Urinary bladder (tissue), 3 donors: ENCODE measurements at regions not wholly inside any gene's neighbourhood (a gene's known extent, or its start where the extent isn't known, plus 50 kb on each side); places are given as distances from the start of the nearest gene placed in this dataset.
"Not testable (repeated sequence)": the region's sequence is repeated elsewhere in the genome, so short reads cannot be mapped to it uniquely, and the experiment has no call there.

ENCODE experiments used
- DNase-seq: peaks from one replicate; pipeline ENCODE4 v3.0.0-alpha.2; 2015; ENCODE audit errors: extremely low spot score
- H3K27ac ChIP-seq: one replicate; pipeline ENCODE4 v1.5.1; 2013; ENCODE audit warnings: low read depth, mild to moderate bottlenecking, moderate library complexity
- H3K36me3 ChIP-seq: one replicate; pipeline ENCODE4 v1.6.1; 2013; ENCODE audit warnings: mild to moderate bottlenecking, moderate library complexity; ENCODE audit not compliant: insufficient read depth
- H3K4me1 ChIP-seq: one replicate; pipeline ENCODE4 v1.6.1; 2013; ENCODE audit warnings: mild to moderate bottlenecking, moderate library complexity; ENCODE audit not compliant: insufficient read depth
- H3K4me3 ChIP-seq: one replicate; pipeline ENCODE4 v1.5.1; 2013; ENCODE audit warnings: low read depth, low read length
- WGBS: extraction: QIAGEN DNeasy Blood & Tissue Kit; methylation state at CpG from one replicate; pipeline ENCODE4 v1.1.7; 2013; 5-methylcytosine and 5-hydroxymethylcytosine counted together
- donor health status: healthy with polysubstance abuse.
- donor health status: healthy.

- WGBS = 86% methylated on average over 5 of the region's 5 CpGs
- H3K27ac ChIP-seq, H3K4me3 ChIP-seq: not testable (repeated sequence)
Observed at GRCh38 chr7:65797566-65797965, 75.3 kb upstream of the VKORC1L1 start.

GRCh38 chr7:65798111-65799075, 74.5 kb upstream of the VKORC1L1 start:
- H3K4me3 ChIP-seq = no peak overlapping the region
- no peaks in the 10 kb centered on the region for H3K4me1 ChIP-seq
- WGBS = 82% methylated on average over 5 of the region's 5 CpGs
- no peaks in the 10 kb centered on the region for H3K36me3 ChIP-seq
- no peak overlapping the region for H3K27ac ChIP-seq
- DNase-seq = no peak

More at GRCh38 chr7:65797566-65797965, 75.3 kb upstream of the VKORC1L1 start:
- DNase-seq, H3K36me3 ChIP-seq, H3K4me1 ChIP-seq: not testable (repeated sequence)

DNA sequence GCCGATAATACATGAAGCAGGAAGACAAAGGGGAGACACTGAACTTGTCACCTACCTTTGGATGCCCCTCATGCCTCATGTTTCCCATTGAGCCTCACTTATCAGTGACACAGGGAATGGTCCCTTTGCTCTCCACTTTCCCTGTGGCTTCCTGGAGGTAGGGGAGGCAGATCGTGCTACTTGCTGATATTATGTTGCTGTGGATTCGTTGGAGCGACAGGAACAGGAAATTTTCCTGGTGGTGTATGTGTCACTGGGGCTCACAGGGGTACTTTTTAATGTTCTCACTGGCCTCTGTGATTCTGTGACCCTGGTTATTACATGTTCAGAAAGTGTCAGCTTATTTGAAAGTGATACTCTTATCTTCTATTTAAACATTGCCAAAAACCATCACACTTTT, 72.7 kb upstream of the VKORC1L1 start:
- H3K4me3 ChIP-seq, H3K36me3 ChIP-seq, H3K27ac ChIP-seq, H3K4me1 ChIP-seq, DNase-seq: not testable (repeated sequence)
- 82% methylated on average over 4 of the region's 4 CpGs for WGBS

DNA sequence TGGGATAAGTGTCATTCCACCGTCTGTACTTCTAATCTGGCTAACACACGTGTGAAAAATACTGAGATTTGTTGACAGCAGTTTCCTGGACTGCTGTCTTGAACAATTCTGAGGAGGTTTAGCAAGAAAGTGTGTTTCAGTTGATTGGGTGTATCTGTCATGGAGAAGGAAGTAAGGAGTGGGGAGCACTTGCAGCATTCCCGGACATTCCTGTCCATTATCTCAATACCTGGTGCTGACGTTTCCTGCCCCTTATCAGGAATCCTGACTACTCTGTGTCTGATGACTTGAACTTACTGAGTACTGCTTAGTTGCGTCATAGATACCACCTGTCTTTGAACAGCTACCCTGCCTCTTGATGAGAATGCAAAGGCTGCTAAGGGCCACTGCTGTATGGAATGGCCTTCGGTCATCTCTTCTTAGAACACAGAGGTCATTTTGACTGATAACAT, 72.0 kb upstream of the VKORC1L1 start:
- Histone ChIP-seq H3K4me1 (no peaks in the 10 kb centered on the region), H3K27ac (no peak overlapping the region), H3K36me3 (no peaks in the 10 kb centered on the region), H3K4me3 (no peak overlapping the region)
- 66% methylated on average over 6 of the region's 6 CpGs for WGBS
- no peak for DNase-seq

DNA sequence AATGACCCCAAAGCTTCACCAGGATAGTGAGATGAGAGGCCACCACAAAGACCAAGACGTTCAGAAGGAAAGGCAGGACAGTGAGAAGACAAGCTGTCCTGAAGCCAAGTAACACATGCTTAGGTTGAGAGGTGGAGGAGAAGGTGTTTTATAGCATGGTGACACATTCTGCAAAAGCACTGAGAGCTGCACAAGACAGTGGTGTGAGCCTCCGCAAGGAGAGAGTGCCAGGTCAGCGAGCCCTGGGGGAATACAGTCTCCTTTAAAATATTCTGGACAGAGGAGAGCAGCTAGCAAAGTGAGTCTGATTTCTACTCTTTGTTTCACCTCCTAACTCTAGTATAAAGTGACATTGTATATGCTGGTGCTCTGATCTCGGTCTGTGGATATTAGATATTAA, 68.0 kb upstream of the VKORC1L1 start:
- 76% methylated on average over 4 of the region's 4 CpGs for WGBS
- DNase-seq = no peak
- no peaks in the 10 kb centered on the region for H3K4me1 ChIP-seq
- H3K36me3 ChIP-seq = no peaks in the 10 kb centered on the region
- H3K4me3 ChIP-seq = no peak overlapping the region
- no peak overlapping the region for H3K27ac ChIP-seq

DNA sequence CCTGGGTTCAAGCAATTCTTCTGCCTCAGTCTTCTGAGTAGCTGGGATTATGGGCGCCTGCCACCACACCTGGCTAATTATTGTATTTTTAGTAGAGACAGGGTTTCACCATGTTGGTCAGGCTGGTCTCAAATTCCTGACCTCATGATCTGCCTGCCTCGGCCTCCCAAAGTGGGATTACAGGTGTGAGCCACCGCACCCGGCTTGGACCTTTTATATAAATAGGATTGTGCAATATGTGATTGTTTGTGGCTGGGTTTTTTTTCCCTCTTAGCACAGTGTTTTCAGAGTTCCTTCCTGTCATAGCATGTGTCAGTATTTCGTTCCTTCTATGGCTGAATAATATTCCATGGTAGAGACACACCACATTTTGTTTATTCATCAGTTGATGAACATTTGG, 65.8 kb upstream of the VKORC1L1 start:
- not testable (repeated sequence) for H3K4me1 ChIP-seq, H3K4me3 ChIP-seq, H3K36me3 ChIP-seq, H3K27ac ChIP-seq, DNase-seq
- 84% methylated on average over 5 of the region's 5 CpGs for WGBS

DNA sequence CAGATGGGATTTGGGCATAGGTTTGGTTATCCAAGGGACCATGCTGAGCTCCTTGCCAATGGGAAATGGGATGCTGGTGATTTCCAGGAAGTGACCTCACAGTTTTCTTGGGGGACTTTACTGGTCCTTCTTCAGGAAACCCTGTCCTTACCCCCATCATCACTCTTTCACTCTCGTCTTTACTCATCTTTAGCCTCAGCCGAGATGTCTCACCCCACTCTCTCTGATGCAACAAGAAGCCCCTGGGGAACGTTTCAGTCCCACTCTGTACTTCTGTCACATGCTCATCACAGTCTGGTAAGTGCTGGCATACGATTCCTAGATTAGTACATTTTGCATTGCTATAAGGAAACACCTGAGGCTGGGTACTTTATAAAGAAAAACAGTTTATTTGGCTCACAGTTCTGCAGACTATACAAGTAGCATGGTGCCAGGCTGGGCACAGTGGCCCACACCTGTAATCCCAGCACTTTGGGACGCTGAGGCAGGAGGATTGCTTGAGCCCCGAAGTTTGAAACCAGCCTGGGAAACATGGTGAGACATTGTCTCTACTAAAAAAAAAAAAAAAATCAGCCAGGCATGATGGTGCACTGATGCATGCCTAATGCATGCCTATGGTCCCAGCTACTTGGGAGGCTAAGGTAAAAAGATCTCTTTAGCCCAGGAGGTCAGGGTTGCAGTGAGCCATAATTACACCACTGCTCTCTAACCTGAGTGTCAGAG, 63.5 kb upstream of the VKORC1L1 start:
- WGBS = 78% methylated on average over 6 of the region's 6 CpGs
- Histone ChIP-seq H3K27ac (no peak overlapping the region), H3K36me3 (no peaks in the 10 kb centered on the region), H3K4me1 (no peaks in the 10 kb centered on the region), H3K4me3 (no peak overlapping the region)
- no peak for DNase-seq

GRCh38 chr7:65809982-65810288, 62.9 kb upstream of the VKORC1L1 start:
- no peak for DNase-seq
- H3K27ac ChIP-seq = no peak overlapping the region
- no peak overlapping the region for H3K4me3 ChIP-seq
- H3K36me3 ChIP-seq = no peaks in the 10 kb centered on the region
- WGBS = 86% methylated on average over 3 of the region's 3 CpGs
- H3K4me1 ChIP-seq = no peaks in the 10 kb centered on the region

GRCh38 chr7:65812281-65812680, 60.6 kb upstream of the VKORC1L1 start:
- no peaks in the 10 kb centered on the region for H3K4me1 ChIP-seq
- H3K4me3 ChIP-seq = no peak overlapping the region
- WGBS = 89% methylated on average over 5 of the region's 5 CpGs
- H3K27ac ChIP-seq = no peak overlapping the region
- H3K36me3 ChIP-seq = no peaks in the 10 kb centered on the region
- no peak for DNase-seq

DNA sequence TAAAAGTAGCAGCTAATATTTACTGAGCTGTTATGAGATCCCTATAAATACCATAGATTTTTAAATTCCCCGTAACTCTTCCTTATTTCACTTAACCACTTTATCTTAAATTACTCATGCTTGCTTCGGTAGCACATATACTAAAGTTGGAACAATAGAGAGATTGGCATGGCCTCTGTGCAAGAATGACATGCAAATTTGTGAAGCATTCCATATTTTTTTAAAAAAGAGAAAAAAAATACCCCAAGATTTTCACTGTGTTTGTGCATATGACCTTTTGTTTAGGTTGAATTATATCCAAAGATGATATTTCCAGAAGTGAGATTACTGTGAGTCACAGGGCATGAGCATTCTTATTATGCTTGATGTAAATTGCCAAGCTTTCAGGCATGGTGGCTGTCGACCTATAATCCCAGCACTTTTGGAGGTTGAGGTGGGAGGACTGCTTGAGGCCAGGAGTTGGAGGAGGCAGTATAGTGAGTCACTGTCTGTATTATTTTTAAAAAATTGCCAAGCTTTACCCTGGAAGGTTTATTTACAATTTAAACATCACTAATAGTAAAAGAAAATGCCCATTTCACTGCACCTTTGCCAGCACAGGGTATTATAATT, 58.2 kb upstream of the VKORC1L1 start:
- not testable (repeated sequence) for H3K4me1 ChIP-seq, H3K27ac ChIP-seq, DNase-seq, H3K4me3 ChIP-seq, H3K36me3 ChIP-seq
- WGBS = 70% methylated on average over 3 of the region's 3 CpGs

- Histone ChIP-seq H3K36me3 (no peaks in the 10 kb centered on the region), H3K27ac (no peak overlapping the region), H3K4me3 (no peak overlapping the region), H3K4me1 (no peaks in the 10 kb centered on the region)
- 45% methylated on average over 4 of the region's 4 CpGs for WGBS
- no peak for DNase-seq
Observed at GRCh38 chr7:65820287-65820950, 52.5 kb upstream of the VKORC1L1 start.
